Spinal cord (tissue), 9 donors: ENCODE measurements at regions not wholly inside any gene's neighbourhood (a gene's known extent, or its start where the extent isn't known, plus 50 kb on each side); places are given as distances from the start of the nearest gene placed in this dataset.

ENCODE experiments used
- DNase-seq, 6 donors: peaks; one replicate each; pipeline versions ENCODE4 v3.0.0 to v3.0.0-alpha.2; 2013 to 2015; ENCODE audit warnings: low spot score in 6 of 6, low read depth in 4 of 6
- H3K27ac ChIP-seq: one replicate; pipeline ENCODE4 v1.5.1; 2013; ENCODE audit warnings: low read depth, low read length, control low read depth
- H3K27me3 ChIP-seq: one replicate; pipeline ENCODE4 v1.6.1; 2013; ENCODE audit warnings: low read length; ENCODE audit not compliant: control insufficient read depth, insufficient read depth
- H3K36me3 ChIP-seq: one replicate; pipeline ENCODE4 v1.6.1; 2013; ENCODE audit warnings: low read length; ENCODE audit not compliant: control insufficient read depth, insufficient read depth
- H3K4me1 ChIP-seq: one replicate; pipeline ENCODE4 v1.6.1; 2013; ENCODE audit warnings: low read length; ENCODE audit not compliant: control insufficient read depth, insufficient read depth
- H3K4me3 ChIP-seq: one replicate; pipeline ENCODE4 v1.5.1; 2013; ENCODE audit warnings: low read depth, low read length, control low read depth
- H3K9me3 ChIP-seq: one replicate; pipeline ENCODE4 v1.6.1; 2013; ENCODE audit warnings: low read length; ENCODE audit not compliant: control insufficient read depth, insufficient read depth
- WGBS: methylation state at CpG from one replicate; pipeline ENCODE4 v1.1.5; 2013; ENCODE audit warnings: missing lambda C conversion rate; ENCODE audit not compliant: insufficient coverage; 5-methylcytosine and 5-hydroxymethylcytosine counted together
- donor health status: healthy.

GRCh38 chr5:38079620-38080402 lies 178.5 kb upstream of the EGFLAM start:
- Histone ChIP-seq H3K4me1 (no peaks in the 10 kb centered on the region), H3K4me3 (no peak overlapping the region), H3K36me3 (no peaks in the 10 kb centered on the region), H3K9me3 (no peaks in the 10 kb centered on the region), H3K27me3 (no peaks in the 10 kb centered on the region), H3K27ac (no peak overlapping the region)
- WGBS: 54% methylated on average over 2 of the region's 3 CpGs
- DNase-seq: peak in 1 of 6 donors; percentile 55

- H3K36me3 ChIP-seq: no peaks in the 10 kb centered on the region
- WGBS: 76% methylated on average over 3 of the region's 3 CpGs
Measured at GRCh38 chr5:38078161-38078560, 180.2 kb upstream of the EGFLAM start.

GRCh38 chr5:38077652-38078051 lies 180.7 kb upstream of the EGFLAM start:
- Histone ChIP-seq H3K36me3 (no peaks in the 10 kb centered on the region), H3K9me3 (no peaks in the 10 kb centered on the region), H3K27ac (no peak overlapping the region), H3K4me1 (no peaks in the 10 kb centered on the region), H3K27me3 (no peaks in the 10 kb centered on the region), H3K4me3 (no peak overlapping the region)
- no peak for DNase-seq
- WGBS: 100% methylated on average over 1 of the region's 1 CpG

More at GRCh38 chr5:38078161-38078560, 180.2 kb upstream of the EGFLAM start:
- Histone ChIP-seq H3K27ac (no peak overlapping the region), H3K27me3 (no peaks in the 10 kb centered on the region), H3K4me1 (no peaks in the 10 kb centered on the region), H3K4me3 (no peak overlapping the region), H3K9me3 (no peaks in the 10 kb centered on the region)
- no peak for DNase-seq

- peak in 2 of 6 donors; percentile 29 to 55 for DNase-seq
- Histone ChIP-seq H3K27ac (peak overlapping the region; percentile 21), H3K36me3 (no peaks in the 10 kb centered on the region), H3K4me1 (no peaks in the 10 kb centered on the region), H3K9me3 (no peaks in the 10 kb centered on the region), H3K4me3 (no peak overlapping the region), H3K27me3 (no peaks in the 10 kb centered on the region)
- 17% methylated on average over 1 of the region's 9 CpGs for WGBS
Measured at GRCh38 chr5:38071831-38072694, 186.3 kb upstream of the EGFLAM start.

GRCh38 chr5:38070304-38070950 lies 187.9 kb upstream of the EGFLAM start:
- Histone ChIP-seq H3K27me3 (no peaks in the 10 kb centered on the region), H3K4me1 (no peaks in the 10 kb centered on the region), H3K4me3 (no peak overlapping the region), H3K9me3 (no peaks in the 10 kb centered on the region), H3K27ac (no peak overlapping the region), H3K36me3 (no peaks in the 10 kb centered on the region)
- no peak for DNase-seq
- WGBS: 93% methylated on average over 5 of the region's 6 CpGs

GRCh38 chr5:38069360-38069759 lies 189.0 kb upstream of the EGFLAM start:
- Histone ChIP-seq H3K36me3 (no peaks in the 10 kb centered on the region), H3K27ac (no peak overlapping the region), H3K4me1 (no peaks in the 10 kb centered on the region), H3K9me3 (no peaks in the 10 kb centered on the region), H3K27me3 (no peaks in the 10 kb centered on the region), H3K4me3 (no peak overlapping the region)
- DNase-seq: peak in 2 of 6 donors; percentile 22 to 24
- WGBS: 100% methylated on average over 2 of the region's 3 CpGs

- H3K9me3 ChIP-seq: peaks cover 4% of the 10 kb centered on the region
- no peak for DNase-seq
- no peaks in the 10 kb centered on the region for H3K27me3 ChIP-seq
- H3K27ac ChIP-seq: no peak overlapping the region
- no peak overlapping the region for H3K4me3 ChIP-seq
- H3K36me3 ChIP-seq: no peaks in the 10 kb centered on the region
- WGBS: 71% methylated on average over 1 of the region's 2 CpGs
- no peaks in the 10 kb centered on the region for H3K4me1 ChIP-seq
Measured at GRCh38 chr5:38060354-38060753, 198.0 kb upstream of the EGFLAM start.

GRCh38 chr5:38059876-38060275 lies 198.5 kb upstream of the EGFLAM start:
- no peak overlapping the region for H3K4me3 ChIP-seq
- no peak for DNase-seq
- H3K27ac ChIP-seq: no peak overlapping the region
- H3K4me1 ChIP-seq: no peaks in the 10 kb centered on the region
- no peaks in the 10 kb centered on the region for H3K36me3 ChIP-seq
- WGBS: no CpG with 5 or more reads among the region's 6 CpGs
- H3K9me3 ChIP-seq: peaks cover 4% of the 10 kb centered on the region
- no peaks in the 10 kb centered on the region for H3K27me3 ChIP-seq

- WGBS: 65% methylated on average over 7 of the region's 12 CpGs
- no peaks in the 10 kb centered on the region for H3K4me1 ChIP-seq
- H3K4me3 ChIP-seq: no peak overlapping the region
- H3K9me3 ChIP-seq: no peaks in the 10 kb centered on the region
- no peaks in the 10 kb centered on the region for H3K36me3 ChIP-seq
- H3K27me3 ChIP-seq: no peaks in the 10 kb centered on the region
- no peak overlapping the region for H3K27ac ChIP-seq
- no peak for DNase-seq
Measured at GRCh38 chr5:38051711-38052511, 206.4 kb upstream of the EGFLAM start.
